ELF-1 (cell line): ENCODE measurements at regions not wholly inside any gene's neighbourhood (a gene's known extent, or its start where the extent isn't known, plus 50 kb on each side); places are given as distances from the start of the nearest gene placed in this dataset.

Source experiments
- DNase-seq: peaks from one replicate; pipeline ENCODE4 v3.0.0-alpha.2; 2016; ENCODE audit warnings: low read depth, low spot score

DNA sequence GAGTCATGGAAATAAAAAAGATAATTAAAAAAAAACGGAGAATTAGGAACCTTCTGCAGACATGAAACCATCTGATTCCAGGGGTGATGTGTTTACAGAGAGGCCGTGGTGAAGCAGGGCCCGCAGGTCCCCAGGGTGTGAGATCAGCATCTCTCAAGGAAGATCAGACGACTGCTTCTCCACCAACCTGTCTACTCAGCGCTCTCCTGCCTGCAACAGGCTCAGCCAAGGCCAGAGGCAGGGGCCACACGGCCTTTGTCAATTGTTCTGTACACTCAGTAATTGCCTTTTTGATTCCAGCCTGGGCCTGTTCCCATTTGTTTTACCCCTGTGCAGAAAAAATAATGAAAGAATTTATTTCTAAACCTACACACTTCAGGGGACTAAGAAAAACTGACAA, 124.6 kb downstream of the NXPE2 start:
- no peak for DNase-seq

DNA sequence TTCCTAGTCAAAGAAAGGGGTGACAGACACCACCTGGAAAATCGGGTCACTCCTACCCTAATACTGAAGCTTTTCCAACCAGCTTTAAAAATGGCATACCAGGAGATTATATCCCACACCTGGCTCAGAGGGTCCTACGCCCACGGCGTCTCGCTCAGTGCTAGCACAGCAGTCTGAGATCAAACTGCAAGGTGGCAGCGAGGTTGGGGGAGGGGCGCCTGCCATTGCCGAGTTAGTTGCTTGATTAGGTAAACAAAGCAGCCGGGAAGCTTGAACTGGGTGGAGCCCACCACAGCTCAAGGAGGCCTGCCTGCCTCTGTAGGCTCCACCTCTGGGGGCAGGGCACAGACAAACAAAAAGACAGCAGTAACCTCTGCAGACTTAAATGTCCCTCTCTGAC, 127.1 kb downstream of the NXPE2 start:
- peak; percentile 64 for DNase-seq

DNA sequence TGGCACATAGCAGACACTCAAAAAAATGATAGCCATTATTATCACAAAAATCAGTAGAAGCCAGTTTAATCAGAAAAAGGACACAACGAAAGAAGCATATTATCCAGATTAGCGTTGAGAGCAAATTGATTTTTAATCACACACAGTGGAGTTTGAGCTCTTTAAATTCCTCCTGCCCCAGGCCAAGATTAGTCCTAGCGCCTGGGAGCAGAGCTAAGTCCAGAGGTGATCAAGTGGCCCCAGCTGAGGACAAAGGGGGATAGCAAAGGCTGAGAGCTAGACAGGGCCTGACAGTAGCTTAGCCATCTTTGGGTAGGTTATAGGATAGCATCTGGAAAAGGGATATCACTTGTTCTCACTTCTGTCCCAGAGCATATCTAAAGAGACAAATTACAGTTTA, 133.6 kb downstream of the NXPE2 start:
- DNase-seq: no peak

DNA sequence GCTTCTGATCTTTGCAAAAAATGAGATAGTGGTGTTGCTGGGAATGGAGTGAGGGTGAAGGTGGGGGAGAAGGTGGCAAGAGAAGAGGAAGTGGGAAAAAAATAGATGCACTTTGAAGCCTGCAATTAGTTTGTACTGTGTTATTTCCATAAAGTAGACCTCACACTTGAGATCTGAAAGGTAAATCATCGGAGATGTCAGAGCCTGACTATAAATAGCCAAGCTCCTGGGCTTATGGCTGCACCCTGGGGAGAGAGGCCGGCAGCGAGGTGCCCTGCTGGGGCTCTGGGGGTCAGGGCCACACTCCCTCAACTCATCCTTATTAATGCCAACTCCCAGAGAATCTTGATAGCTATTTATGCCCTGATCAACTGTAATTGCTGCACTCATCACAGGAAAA, 134.4 kb downstream of the NXPE2 start:
- DNase-seq: no peak

DNA sequence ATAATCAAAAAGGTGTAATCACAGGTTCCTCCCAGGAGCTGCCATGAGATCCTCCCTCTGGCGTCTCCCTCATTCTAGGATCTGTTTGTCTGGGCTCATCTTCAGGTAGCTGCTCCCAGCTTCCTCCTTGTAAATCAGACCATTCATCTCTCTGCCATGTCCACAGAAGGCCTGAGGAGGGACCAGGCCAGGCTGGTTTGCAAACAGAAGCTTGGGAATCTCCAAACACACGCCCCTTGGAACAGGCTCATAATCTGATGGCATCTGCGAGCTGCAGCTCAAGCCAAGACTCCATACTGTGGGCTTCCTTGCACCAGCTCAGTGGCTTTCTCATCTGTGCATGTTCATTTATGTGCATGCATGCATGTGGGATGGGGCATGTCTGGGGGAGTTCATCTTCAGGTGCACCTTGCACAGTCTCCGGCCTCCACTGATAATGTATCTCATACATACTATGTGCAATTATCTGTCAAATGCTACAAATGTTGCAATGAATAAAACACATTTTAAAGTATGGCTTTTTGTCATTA, 134.9 kb downstream of the NXPE2 start:
- no peak for DNase-seq

DNA sequence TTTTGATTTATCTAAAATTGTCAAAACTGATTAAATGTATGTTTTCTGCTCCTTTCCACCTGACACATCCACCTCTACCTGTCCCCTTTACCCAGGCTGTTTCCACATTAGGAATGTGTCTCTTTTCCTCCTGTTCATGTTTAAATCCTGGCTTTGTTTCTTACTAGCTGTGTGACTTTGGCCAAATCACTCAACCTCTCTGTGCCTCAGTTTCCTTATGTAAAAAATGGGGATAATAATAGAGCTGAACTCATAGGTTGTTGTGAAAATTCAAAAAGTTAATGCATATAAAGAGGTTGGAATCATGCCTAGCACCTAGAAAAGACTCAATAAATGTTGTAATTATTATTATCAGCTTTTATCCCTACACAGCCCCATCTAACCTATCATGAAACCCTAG, 136.8 kb downstream of the NXPE2 start:
- DNase-seq: no peak

DNA sequence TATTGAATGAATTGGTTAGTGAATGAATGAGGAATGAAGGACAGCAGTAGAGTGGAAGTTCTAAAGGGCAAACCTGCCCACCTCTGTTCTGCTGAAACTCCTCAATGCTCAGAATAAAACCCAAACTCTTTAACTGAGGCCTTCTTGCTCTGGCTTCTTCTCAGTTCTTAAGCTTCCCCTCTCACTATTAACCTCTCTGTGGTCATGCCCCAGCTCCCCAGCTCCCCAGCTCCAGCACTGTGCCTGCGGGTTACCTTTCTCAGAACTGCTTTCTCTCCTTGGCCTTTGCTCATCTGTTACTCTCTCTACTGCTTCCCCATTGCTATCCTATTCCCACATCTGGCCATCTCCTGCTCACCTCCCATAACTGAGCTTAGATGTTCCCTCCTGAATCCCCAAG, 137.4 kb downstream of the NXPE2 start:
- no peak for DNase-seq

DNA sequence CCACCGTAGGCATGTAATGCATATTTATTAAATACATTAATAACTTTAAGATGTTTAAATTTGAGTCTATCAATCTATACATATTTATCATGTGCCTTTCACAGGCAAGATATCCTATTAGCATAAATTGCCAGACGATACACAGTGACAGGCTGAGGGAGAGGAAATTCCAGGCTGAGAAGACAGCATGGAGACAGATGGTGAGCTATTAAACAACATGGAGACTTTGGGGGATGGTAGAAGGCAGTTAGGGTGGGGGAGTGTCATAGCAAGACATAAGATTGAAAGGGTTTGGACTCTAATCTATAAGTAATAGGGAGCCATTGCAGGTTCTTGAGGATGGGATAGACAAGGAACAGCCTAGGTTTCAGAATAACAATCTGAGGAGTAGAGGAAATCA, 138.5 kb downstream of the NXPE2 start:
- DNase-seq: no peak

DNA sequence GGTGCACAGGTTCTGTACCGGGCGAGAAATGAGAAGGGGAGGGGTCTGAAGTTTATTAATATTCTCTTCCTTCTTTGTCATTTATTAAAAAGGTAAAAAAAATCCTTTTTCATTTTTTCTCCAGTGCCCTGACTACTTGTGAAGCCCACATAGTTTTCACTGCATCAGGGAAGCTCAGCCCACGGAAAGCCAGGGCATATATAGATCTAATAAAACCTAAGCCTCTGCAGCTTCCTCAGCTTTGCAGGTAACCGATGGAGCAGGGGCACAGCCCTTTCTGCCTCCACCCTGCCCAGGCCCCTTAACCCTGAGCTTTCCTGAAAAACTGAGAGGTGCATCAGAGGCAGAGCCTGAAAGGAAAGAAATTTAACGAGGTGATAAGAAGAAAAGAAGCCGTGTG, 140.1 kb downstream of the NXPE2 start:
- DNase-seq: no peak

DNA sequence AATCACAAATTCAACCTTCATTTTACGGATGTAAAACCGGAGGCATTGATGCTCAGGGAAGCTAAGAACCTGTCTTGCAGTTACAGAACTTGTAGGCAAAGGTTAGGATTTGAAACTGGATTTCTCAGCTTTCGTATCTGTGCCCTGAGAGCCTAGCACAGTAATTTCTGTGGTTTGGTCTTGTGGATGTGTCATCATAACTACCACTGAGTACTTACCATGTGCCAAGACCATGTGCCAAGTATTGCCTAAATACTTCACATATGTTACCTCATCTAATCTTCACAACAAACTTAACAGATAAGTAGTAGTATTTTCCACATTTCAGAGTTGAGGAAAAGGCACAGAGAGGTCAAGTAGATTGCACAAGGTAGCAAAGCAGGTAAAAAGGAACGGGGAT, 140.7 kb downstream of the NXPE2 start:
- DNase-seq: no peak

DNA sequence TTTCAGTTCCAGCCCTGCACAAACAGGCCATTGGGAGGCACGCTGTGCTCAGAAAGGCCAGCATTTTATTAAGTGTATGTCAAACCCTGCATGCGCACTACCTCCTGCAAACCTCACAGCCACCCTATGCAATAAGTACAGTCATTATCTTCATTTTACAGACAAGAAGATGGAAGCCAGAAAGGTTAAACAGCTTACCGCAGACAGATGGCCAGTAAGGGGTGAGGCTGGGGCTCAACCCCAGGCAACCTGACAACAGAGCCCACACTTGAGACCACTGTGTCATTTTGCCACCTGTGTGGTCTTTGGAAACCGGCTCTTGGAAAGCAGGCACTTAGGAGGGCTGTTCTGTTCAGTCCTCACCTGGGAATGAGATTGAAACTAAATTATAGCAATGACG, 142.3 kb downstream of the NXPE2 start:
- no peak for DNase-seq

DNA sequence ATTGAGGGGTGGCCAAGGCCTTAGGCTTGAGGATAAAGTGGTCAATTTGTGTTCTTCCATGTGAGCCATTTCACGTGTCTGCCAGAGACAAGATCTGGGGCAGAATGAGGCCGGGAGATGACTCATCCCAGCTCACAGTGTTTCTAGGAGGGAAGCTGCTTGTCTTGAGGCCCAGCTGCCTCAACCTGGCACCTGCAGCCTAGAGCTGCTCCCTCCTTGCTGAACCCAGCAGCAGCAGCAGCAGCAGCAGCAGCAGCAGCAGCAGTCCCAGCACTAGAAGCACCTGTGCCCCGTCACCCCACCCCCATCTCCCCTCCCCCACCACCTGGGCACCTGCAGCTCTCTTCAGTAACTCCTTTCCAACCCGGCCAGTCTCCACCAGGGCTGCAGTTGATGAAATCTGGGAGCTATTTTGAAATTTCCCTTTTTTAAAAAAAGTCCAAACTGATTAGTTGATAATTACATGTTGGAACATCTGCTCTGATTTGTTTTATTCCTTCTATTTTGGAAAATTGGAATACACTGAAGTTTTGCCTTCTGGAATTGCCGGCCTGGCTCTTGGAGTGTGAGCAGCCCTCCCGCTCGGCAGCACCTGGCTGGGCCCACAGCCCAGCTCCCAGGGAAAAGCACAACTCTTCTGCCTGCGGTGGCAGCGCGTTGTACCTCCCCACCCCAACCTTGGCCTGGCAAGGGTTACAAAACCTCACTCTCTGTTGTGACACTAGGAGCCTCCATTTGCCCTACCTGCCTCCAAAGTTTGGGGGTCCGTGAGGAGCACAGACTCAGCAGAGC, 143.5 kb downstream of the NXPE2 start:
- peak; percentile 43 for DNase-seq

DNA sequence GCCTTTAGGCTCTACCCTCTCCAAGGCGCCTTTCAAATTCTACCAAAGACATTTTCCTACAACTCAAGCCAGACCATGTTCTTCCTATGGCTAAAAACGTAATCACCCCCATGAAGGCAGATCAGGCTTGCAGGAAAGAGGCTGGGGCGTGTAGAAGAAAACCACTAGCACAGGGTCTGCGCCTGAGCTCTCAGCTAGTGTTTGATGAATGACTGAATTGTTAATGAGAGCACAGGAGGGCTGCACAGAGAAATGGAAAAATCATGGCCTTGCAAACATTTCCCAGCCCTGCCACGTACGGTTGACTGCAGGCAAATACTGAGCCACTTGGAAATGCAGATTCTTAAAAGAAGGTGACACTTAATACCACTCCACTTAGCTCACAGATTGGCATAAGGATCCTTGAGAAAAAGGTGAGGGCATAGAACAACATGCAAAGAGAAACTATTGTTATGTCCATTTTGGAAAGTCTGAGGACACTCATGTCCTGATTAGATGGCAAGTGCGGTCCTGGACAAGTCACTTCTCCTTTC, 148.6 kb downstream of the NXPE2 start:
- peak; percentile 19 for DNase-seq

DNA sequence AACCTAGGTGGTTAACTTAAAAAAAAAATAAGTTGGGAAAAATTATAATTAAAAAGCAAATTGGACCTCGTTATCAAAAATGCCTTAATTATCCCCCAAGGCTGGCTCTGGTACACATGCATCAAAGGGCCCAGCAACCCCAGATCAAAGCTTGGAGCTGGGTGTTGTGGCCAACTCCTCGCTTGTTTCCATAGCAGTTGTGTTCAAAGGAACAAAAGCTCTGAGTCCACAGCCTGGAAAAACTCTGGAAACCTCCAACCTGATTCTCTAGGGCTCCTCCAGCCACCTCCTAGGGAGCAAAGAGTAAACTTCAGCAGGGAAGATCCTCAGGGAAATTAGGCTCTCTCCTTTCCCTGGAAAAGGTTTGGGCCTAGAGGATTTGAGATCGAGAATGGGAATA, 149.4 kb downstream of the NXPE2 start:
- peak; percentile 53 for DNase-seq

DNA sequence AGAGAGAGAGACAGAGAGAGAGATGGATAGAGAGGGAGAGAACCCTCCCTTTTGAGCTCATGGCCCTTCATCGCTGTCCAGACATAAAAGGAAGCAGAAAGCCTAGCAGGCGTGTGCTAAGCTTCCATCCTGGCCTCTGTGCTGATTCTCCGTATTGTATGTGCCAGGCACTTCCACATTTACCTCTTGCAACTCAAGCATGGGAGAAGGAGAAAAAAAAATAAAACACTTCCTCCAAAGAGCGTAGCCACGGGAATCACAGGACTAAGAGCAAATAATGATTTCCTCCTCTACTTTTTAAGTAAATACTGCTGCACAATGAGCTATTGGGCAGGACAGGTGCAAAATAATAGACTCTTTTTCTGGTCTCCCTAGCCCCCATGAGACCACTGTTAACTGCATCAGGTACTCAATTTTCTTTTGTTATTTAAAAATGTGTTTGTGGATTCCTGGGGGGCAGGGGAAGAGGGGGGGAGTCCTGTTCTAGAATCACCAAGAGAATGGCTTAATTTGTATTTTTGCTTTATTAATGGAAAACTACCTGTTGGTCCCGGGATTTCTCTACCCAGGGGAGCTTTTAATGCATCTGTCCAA, 154.3 kb downstream of the NXPE2 start:
- no peak for DNase-seq

DNA sequence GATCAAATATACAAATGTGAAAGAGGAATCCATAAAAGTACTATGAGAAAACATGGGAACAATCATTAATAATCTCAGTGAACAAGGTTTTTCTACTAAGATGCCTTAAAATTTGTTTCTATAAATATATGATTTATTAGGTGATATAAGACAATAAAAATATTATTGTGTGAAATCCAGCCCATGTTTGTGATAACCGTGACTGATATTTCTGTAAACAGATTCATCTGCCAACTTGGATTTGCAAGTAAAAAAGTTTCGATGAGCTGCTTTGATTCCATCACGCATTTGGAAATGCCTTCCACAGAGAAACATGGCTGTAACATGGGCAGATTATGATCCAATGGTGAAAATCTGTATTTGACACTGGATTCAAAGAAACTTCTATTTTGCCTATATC, 157.8 kb downstream of the NXPE2 start:
- DNase-seq: no peak

DNA sequence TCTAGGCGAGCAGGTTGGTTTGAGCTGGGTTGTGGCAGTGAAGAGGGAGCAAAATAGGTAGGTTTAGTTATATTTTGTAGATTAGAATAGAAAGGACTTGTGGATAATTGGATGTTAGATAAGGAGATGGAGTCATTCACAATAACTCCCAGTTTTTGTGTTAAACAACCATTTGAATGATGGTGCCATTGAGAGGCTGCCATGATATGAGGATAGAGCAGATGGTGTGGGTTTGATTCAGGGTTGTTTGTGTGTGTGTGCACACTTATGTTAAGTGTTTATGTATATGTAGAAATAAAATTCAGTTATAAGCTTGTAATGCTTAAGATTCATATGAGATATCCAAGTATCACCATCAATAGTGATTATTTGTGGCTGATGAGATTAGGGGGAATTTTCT, 166.6 kb downstream of the NXPE2 start:
- DNase-seq: no peak

DNA sequence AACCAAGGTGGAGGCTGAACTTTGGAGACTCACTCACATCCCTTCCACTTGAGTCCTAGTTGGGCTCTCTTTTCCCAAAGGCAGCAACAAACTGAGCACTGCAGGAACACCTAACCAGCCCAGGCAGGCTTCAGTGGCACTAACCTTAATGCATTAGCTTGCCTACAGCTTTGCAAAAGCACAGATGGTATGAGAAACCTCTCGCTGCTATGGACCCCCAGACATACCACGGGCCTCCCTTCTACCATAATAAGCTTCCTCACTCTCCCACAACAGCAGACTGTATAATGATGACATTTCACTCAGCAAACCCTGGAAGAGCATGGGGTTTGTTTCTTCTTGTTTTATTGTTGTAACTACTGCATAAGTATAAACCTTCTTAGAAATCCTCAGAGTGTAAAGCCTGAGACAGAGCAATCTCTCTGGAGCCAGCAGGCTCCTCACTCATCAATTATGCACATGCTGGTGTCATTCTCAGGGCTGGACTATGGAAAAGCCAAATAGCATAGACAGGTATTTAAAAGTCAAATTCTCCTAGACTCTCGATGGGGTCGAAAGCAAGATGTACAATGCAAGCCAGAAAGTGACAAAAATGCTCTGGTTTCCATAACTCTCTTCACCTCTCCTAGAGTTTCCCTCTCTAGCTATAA, 167.6 kb downstream of the NXPE2 start:
- no peak for DNase-seq

DNA sequence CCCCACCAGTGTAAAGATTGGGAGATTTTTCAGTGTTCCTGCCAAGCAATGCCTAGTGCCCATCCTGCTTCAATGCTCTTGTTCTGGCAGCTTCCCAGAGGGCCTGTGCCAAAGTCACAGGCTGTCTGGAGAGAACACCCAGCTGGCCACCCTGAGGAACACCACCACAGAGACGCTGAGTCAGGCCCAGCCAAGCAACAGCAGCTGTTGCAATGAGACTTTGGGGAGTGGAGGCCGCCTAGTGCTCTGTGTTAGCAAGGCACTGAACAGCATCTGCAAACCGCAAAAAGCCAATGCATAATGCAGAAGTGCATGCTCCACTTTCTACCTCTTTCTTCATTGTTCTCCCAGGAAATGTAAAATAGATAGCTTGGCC, 168.1 kb downstream of the NXPE2 start:
- peak; percentile 26 for DNase-seq

DNA sequence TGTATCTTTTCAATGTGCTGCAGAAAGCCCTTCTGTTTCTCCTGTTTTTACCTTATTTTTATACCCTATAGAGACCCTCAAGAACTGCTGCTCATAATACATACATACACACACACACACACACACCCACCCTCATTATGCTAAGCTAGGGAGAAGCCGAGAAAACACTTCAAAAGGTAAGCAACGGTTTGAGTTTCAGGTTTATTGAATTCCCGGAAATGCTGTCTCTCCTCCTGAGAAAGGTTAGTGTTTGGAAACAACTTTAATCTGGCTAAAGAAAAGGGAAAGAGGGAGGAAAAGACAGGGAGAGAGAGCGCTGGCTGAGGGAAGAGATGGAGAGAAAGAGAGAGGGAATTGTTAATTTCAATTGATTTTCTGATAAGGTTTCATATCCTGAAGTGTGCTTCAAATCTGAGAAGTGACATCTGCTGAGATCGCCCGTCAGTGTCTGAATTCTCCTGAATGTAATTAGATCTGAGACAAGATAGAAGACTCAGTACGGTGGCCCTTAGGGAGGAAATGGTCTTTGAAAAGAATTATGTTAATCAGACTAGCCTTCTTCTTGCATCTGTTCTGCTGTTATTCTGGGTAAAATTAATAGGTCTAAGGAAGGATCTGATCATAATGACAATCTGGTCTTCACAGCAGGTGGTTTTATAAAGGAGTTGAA, 169.1 kb downstream of the NXPE2 start:
- DNase-seq: no peak

DNA sequence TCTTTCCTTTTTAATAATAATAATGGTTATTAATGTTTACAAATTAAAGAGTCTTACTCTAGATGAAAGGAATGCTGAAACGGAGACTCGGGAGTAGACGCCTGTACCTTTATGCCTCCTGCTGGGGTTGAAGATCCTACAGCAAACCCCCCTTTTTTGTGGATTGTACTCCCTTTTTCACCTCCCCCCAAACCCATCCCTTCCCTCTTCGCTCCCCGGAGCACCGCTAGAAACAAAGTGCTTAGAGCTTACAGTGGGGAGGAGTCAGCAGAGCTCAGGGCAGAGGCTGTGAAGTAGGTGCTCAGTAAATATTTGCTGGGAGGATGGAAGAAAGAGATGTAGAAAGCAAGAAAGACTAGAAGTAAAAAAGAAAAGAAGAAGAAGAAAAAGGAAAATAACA, 169.7 kb downstream of the NXPE2 start:
- no peak for DNase-seq

DNA sequence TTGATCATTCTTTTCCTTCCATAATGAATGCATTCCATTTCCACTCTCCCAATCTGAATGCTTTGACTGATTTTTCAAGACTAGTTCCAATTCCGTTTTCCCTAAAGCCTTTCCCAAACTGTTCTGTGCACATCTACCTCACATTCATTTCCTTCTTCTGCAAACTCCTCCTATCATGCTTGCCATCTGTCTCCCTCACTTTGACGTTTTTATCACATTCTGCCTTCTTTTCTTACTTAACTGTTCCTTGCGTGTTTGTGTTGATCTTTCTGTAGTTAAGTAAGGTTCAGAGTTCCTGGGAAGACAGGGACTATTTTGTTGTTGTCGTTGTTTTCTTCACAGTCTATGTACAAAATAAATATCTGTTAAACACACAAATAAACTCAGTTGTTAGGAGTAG, 179.0 kb downstream of the NXPE2 start:
- no peak for DNase-seq
